ENCODE measurements at regions not wholly inside any gene's neighbourhood (a gene's known extent, or its start where the extent isn't known, plus 50 kb on each side); places are given as distances from the start of the nearest gene placed in this dataset.

DNA sequence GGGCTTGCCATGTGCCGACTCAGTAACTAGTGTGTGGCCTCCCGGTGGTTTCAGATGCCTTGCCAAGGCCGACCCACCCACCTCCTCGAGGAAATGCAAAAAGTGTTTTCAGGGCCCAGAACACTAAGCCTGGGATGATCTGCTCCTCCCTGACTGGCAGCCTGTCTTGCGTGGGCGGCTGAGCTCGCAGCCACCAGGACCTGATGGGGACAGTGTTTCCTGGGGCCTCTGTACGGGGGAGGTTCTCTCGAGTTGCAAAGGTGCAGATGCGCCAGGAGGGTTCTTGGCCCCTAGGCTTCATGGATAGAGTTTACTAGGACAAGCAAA is 85.2 kb downstream of the GLI2 start:
- Histone ChIP-seq H3K27ac (ENCODE audit: extremely low read length, insufficient read depth, low read length) (no peak overlapping the region), H3K4me2 (ENCODE audit: low read depth, low read length) (no peak overlapping the region), H3K9me3 (ENCODE audit: low read length) (no peaks in the 10 kb centered on the region), H3K4me3 (replicated peaks in 1 of 3; ENCODE audit: insufficient read depth in 1 of 3, low read depth in 2 of 3, low read length in 3 of 3) (no peak overlapping the region), H3K4me1 (ENCODE audit: insufficient read depth, low read length) (peaks cover 9% of the 10 kb centered on the region; the same call in 1 of the 2 replicates), H2AFZ (ENCODE audit: low read length) (no peak overlapping the region), H3K79me2 (ENCODE audit: insufficient read depth, low read length) (no peaks in the 10 kb centered on the region), H3K9ac (ENCODE audit: insufficient read depth, low read depth, low read length) (no peak overlapping the region), H4K20me1 (ENCODE audit: insufficient read depth, low read length) (no peaks in the 10 kb centered on the region; the same call in 1 of the 2 replicates), H3K36me3 (replicated peaks in 1 of 2; ENCODE audit: control insufficient read depth in 1 of 2, insufficient read depth in 2 of 2, low read length in 2 of 2) (no peaks in the 10 kb centered on the region), H3K27me3 (ENCODE audit: control insufficient read depth in 1 of 2, insufficient read depth in 2 of 2, low read length in 2 of 2) (peaks cover 6 to 83% of the 10 kb centered on the region in 2 experiments; a peak in 4 of 5 replicates)
- intact Hi-C loops (cut with micrococcal nuclease; ENCODE audit: unreplicated experiment) (no loop called here), in situ Hi-C loops (cut with HindIII; ENCODE audit: extremely low pct_ligation_motif_present, low pct_unique_long_range_greater_than_20kb) (no loop called here)
- ChIA-PET POLR2A (no interaction called here), CTCF (ENCODE audit: low intra/inter-chr PET ratio, low total read pairs) (no interaction called here)
- TF ChIP-seq REL (CRISPR knock-in tag; conservative IDR thresholded peaks at IDR 0.05) (no peak), ZFP37 (CRISPR knock-in tag; IDR thresholded peaks at IDR 0.05; ENCODE audit: borderline replicate concordance) (no peak), NCOR1 (IDR thresholded peaks at IDR 0.05; ENCODE audit: borderline replicate concordance, low read length) (no peak), ETV6 (CRISPR knock-in tag; conservative IDR thresholded peaks at IDR 0.05) (no peak), PHB2 (IDR thresholded peaks at IDR 0.05; ENCODE audit: partially characterized antibody) (no peak), ZNF747 (CRISPR knock-in tag; IDR thresholded peaks at IDR 0.05; ENCODE audit: borderline replicate concordance) (no peak), SETDB1 (CRISPR knock-in tag; IDR thresholded peaks at IDR 0.05; ENCODE audit: borderline replicate concordance) (no peak)
- TF ChIP-seq, protein P1, sequence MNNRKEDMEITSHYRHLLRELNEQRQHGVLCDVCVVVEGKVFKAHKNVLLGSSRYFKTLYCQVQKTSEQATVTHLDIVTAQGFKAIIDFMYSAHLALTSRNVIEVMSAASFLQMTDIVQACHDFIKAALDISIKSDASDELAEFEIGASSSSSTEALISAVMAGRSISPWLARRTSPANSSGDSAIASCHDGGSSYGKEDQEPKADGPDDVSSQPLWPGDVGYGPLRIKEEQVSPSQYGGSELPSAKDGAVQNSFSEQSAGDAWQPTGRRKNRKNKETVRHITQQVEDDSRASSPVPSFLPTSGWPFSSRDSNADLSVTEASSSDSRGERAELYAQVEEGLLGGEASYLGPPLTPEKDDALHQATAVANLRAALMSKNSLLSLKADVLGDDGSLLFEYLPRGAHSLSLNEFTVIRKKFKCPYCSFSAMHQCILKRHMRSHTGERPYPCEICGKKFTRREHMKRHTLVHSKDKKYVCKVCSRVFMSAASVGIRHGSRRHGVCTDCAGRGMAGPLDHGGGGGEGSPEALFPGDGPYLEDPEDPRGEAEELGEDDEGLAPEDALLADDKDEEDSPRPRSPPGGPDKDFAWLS (CRISPR knock-in tag; IDR thresholded peaks at IDR 0.05; ENCODE audit: borderline replicate concordance) = no peak
- FAIRE-seq = no peak
- DNase-seq (ENCODE audit: low spot score) = no peak
- no TSS peak for BruUV-seq (replicated peaks)
- ATAC-seq = no peak
- 28% methylated on average over 7 of the region's 10 CpGs for WGBS (ENCODE audit: low lambda C conversion rate)

Data from HepG2 (cell line).